PFSK-1 (cell line): ENCODE measurements at regions not wholly inside any gene's neighbourhood (a gene's known extent, or its start where the extent isn't known, plus 50 kb on each side); places are given as distances from the start of the nearest gene placed in this dataset.

Experiments used
- FOXP2 ChIP-seq: optimal IDR thresholded peaks from 2 replicates; pipeline ENCODE3; 2011; ENCODE audit warnings: borderline replicate concordance, control low read depth, inconsistent platforms; ENCODE audit not compliant: insufficient read depth; ENCODE audit errors: extremely low read length, extremely low read depth
- POLR2AphosphoS5 ChIP-seq: IDR thresholded peaks from 2 replicates; pipeline ENCODE4 v1.6.1; 2012; ENCODE audit warnings: low read depth, mild to moderate bottlenecking, control low read depth, low read length, moderate library complexity
- REST ChIP-seq, 2 experiments: IDR thresholded peaks; 2 replicates each; pipeline versions ENCODE4 v1.6.1 to v1.8.0; 2011 to 2012; ENCODE audit warnings: low read depth in 2 of 2, low read length in 2 of 2, control low read depth in 1 of 2, inconsistent platforms in 1 of 2, mild to moderate bottlenecking in 1 of 2, moderate library complexity in 1 of 2; ENCODE audit not compliant: insufficient read depth in 1 of 2
- SIN3A ChIP-seq: IDR thresholded peaks from 2 replicates; pipeline ENCODE4 v1.6.1; 2012; ENCODE audit warnings: mild to moderate bottlenecking, low read length, moderate library complexity, borderline replicate concordance; ENCODE audit not compliant: insufficient read depth
- TAF1 ChIP-seq: IDR thresholded peaks from 2 replicates; pipeline ENCODE4 v1.6.1; 2012; ENCODE audit warnings: low read length, control low read depth, borderline replicate concordance; ENCODE audit not compliant: insufficient read depth

- no peak for TF ChIP-seq POLR2AphosphoS5
- TF ChIP-seq SIN3A = no peak
- TF ChIP-seq REST (IDR thresholded peaks at IDR 0.05; ENCODE audit: insufficient read depth in 1 of 2, low read depth in 2 of 2, low read length in 2 of 2) = no peak
- TF ChIP-seq TAF1 = no peak
- no peak for TF ChIP-seq FOXP2
Observed at GRCh38 chr20:62564456-62565245, 77.7 kb upstream of the SLCO4A1 start.
